IPS-18a (cell line): ENCODE measurements at regions not wholly inside any gene's neighbourhood (a gene's known extent, or its start where the extent isn't known, plus 50 kb on each side); places are given as distances from the start of the nearest gene placed in this dataset.
"Not testable (repeated sequence)": the region's sequence is repeated elsewhere in the genome, so short reads cannot be mapped to it uniquely, and the experiment has no call there.

ENCODE experiments used
- H3K27ac ChIP-seq: one replicate; pipeline ENCODE4 v1.5.1; 2013; ENCODE audit warnings: low read length
- H3K27me3 ChIP-seq: one replicate; pipeline ENCODE4 v1.6.1; 2013; ENCODE audit warnings: mild to moderate bottlenecking, low read length; ENCODE audit not compliant: control insufficient read depth, insufficient read depth
- H3K36me3 ChIP-seq: one replicate; pipeline ENCODE4 v1.6.1; 2013; ENCODE audit warnings: low read depth, low read length; ENCODE audit not compliant: control insufficient read depth
- H3K4me1 ChIP-seq: one replicate; pipeline ENCODE4 v1.6.1; 2013; ENCODE audit warnings: low read depth, low read length; ENCODE audit not compliant: control insufficient read depth
- H3K4me3 ChIP-seq: one replicate; pipeline ENCODE4 v1.5.1; 2013; ENCODE audit warnings: low read length
- H3K9ac ChIP-seq: one replicate; pipeline ENCODE4 v1.6.1; 2013; ENCODE audit warnings: mild to moderate bottlenecking, low read length, moderate library complexity
- H3K9me3 ChIP-seq: one replicate; pipeline ENCODE4 v1.6.1; 2013; ENCODE audit warnings: low read depth, low read length; ENCODE audit not compliant: control insufficient read depth

DNA sequence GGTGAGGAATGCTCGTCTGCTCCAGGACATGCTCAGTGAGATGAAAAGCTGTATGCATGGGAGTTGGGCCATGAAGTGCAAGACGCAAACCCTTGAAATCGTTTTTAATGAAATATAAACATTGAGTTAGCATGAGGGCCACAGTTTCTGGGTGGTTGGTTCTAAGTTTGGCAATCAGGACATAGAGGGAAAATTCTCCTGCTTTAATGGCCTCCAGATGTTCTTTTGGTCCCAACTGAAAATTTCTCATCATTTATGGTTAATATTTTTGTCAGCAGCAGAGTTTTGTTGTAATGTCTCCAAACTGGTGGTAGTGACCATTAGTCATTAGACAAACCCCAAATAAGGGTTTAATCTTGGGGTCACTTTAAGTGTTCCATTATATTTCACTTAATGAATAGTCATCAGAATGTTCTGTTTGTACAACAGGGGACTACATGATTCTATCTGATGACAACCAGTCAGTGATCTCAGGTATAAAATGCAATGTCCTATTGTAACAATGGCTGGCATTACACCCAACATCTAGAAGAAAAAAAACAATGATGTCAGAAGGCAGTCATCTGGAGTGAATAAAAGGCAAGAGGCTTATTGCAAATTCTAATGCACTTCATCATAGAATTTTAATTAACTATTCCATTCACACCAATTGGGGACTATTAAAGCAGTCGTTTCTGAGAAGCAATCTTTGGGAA is 197.4 kb downstream of the JCAD start:
- no peak overlapping the region for H3K9ac ChIP-seq
- H3K27me3 ChIP-seq: no peaks in the 10 kb centered on the region
- H3K4me3 ChIP-seq: no peak overlapping the region
- no peaks in the 10 kb centered on the region for H3K36me3 ChIP-seq
- H3K4me1 ChIP-seq: no peaks in the 10 kb centered on the region
- no peaks in the 10 kb centered on the region for H3K9me3 ChIP-seq
- H3K27ac ChIP-seq: no peak overlapping the region

DNA sequence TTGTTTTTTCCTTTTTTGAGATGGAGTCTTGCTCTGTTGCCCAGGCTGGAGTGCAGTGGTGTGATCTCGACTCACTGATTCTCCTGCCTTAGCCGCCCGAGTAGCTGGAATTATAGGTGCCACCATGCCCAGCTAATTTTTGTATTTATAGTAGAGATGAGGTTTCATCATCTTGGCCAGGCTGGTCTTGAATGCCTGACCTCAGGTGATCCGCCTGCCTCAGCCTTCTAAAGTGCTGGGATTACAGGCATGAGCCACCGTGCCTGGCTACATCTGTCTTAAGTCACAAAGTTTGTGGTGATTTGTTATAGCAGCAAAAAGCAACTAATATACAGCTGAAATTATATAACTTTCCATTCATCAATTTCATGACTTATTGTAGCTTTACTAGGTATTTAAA is 198.2 kb downstream of the JCAD start:
- H3K36me3 ChIP-seq, H3K9me3 ChIP-seq, H3K4me1 ChIP-seq, H3K27ac ChIP-seq, H3K4me3 ChIP-seq, H3K27me3 ChIP-seq, H3K9ac ChIP-seq: not testable (repeated sequence)

DNA sequence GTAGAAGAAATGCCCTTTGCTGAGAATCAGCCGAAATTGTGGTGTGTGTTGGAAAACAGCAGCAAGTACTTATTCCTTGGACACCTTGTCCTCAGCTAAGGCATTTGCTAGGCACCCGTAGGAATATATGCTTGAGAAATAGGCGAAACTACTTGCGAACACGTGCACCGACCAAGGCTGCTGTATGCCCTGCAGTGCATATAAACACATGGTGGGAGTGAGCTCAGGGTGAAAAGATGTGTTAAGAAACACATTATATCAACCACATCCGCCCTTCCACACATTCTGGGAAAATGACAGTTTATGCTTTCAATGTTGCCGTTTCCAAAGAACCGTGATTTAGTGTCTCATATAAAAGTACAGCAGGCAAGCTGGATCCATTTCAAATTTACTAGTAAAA is 199.2 kb downstream of the JCAD start:
- Histone ChIP-seq H3K4me3 (no peak overlapping the region), H3K9ac (no peak overlapping the region), H3K9me3 (no peaks in the 10 kb centered on the region), H3K36me3 (no peaks in the 10 kb centered on the region), H3K4me1 (no peaks in the 10 kb centered on the region), H3K27me3 (no peaks in the 10 kb centered on the region), H3K27ac (no peak overlapping the region)

DNA sequence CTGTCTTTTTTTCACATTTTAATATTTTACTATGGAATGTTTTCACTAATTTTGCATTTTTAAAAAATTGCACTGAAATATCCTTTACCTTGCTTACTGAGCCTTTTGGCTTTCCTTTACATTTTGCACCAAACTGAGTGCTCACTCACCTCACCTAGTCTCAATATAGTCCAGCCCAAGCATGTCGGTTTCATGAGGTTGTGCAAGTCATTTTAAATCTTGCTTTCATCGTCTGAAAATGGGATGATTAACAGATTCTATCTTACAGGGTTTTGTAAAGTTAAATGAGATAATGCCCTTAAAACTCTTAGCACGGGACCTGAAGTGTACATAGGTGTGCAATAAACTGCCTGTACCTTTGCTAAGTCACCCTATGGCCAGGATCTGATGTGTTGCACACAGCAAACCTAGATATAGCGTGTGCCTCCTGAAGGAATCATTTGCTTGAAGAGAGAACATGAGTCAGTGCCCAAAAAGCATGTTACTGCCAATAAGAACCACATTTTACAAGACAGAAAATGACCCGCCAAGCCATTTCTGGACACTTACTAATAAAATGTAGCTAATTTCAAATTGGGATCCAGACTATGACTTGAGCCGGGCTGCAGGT is 199.8 kb downstream of the JCAD start:
- Histone ChIP-seq H3K27me3 (no peaks in the 10 kb centered on the region), H3K4me1 (no peaks in the 10 kb centered on the region), H3K36me3 (no peaks in the 10 kb centered on the region), H3K27ac (no peak overlapping the region), H3K9me3 (no peaks in the 10 kb centered on the region), H3K4me3 (no peak overlapping the region), H3K9ac (no peak overlapping the region)

DNA sequence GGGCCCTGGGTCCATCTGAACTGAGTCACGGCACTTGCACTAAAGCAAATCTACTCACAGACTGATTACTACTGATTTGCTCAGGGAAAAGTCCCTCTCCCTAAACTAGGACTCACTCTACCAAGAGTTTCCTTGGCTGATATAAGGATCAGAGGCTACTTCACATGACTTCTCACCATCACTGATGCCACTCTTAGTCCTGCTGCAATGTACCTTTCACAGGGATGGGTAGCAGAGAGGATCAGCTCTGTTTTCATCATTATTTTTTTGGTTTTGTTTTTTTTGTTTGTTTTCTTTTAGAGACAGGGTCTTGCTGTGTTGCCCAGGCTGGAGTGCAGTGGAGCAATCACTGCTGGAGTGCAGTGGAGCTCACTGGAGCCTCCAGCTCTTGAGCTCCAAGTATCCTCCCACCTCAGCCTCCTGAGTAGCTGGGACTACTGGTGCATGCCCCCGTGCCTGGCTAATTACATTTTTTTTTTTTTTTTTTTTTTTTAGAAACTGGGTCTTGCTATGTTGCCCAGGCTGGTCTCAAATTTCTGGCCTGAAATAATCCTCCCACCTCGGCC is 200.6 kb downstream of the JCAD start:
- H3K27ac ChIP-seq: no peak overlapping the region
- no peak overlapping the region for H3K9ac ChIP-seq
- H3K36me3 ChIP-seq: no peaks in the 10 kb centered on the region
- no peaks in the 10 kb centered on the region for H3K9me3 ChIP-seq
- H3K4me1 ChIP-seq: no peaks in the 10 kb centered on the region
- H3K4me3 ChIP-seq: no peak overlapping the region
- H3K27me3 ChIP-seq: no peaks in the 10 kb centered on the region

DNA sequence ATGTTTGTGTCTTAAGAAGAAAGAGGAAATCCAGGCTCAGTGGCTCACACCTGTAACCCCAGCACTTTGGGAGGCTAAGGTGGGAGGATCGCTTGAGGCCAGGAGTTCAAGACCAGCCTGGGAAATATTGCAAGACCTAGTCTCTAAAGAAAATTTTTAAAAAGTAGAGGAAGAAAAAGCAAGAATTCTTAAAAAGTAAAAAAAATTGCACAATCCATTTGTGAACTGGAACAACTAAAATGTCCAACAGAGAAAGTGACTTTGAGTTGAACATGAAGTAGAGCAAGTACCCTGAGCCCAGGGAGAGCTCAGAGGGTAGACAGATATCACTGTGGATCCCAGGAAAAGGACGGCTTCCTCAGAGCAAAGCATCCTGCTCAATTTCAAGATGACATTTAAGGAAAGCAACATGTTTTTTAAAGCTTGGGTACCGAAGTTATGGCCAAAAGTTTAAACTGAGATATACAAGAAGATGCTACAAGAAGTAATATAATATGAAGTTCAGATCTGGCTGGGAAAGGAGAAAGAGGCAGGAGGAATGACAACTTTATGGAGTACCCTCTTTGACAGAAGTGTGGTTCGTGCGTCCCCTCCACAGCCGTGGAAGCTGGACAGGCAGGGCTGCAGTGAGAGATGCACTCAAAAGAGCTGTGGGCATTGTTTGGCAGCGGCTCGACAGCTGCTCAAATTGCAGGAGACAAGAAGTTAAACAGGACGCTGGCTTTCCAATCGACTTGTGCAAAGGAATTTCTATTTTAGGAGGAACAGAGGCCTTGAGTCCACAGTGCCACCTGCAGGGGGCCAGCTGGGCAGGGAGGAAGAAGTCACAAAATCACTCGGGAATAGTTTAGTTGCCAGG is 201.3 kb downstream of the JCAD start:
- H3K4me3 ChIP-seq: no peak overlapping the region

DNA sequence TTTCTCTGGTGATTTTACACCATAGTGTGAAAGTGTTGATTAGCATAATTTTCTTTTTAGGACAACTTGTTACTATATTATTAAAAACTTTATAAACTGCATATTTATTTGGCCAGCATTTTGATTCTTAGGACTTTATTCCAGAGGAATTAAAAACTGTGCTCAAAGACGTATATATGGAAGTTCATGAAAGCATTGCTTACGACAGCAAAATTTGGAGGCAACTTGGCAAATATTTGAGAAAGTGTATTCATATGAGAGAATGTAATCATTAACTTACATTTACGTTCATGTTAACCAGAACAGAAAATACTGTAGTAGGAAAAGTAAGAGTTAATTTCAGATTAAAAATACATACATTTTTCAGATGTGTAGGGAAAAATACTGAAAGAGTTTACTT is 203.1 kb downstream of the JCAD start:
- H3K9ac ChIP-seq: no peak overlapping the region
- H3K27ac ChIP-seq: no peak overlapping the region
- no peaks in the 10 kb centered on the region for H3K27me3 ChIP-seq
- no peaks in the 10 kb centered on the region for H3K9me3 ChIP-seq
- no peak overlapping the region for H3K4me3 ChIP-seq
- no peaks in the 10 kb centered on the region for H3K4me1 ChIP-seq
- H3K36me3 ChIP-seq: no peaks in the 10 kb centered on the region

More for the DNA sequence above, 201.3 kb downstream of the JCAD start:
- Histone ChIP-seq H3K9ac (no peak overlapping the region), H3K36me3 (no peaks in the 10 kb centered on the region), H3K4me1 (no peaks in the 10 kb centered on the region), H3K27ac (no peak overlapping the region), H3K27me3 (no peaks in the 10 kb centered on the region), H3K9me3 (no peaks in the 10 kb centered on the region)

DNA sequence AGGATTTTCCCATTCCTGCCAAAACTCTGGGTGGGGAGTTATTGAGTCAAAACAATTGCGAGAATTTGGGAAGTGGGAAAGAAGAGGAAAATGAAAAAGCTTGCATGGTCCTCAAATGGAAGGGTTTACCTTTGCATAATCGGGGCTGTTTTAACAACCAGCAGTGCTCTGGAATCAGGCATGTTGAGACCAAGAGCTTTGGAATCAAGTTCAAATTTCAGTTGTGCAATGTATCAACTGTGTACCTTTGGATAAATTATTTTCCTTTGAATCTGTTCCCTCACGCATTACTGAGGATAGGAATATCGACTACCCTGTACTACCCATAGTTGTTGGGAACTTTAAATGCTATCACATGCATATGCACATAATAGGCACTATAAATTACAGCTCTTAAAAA is 205.5 kb downstream of the JCAD start:
- H3K36me3 ChIP-seq: no peaks in the 10 kb centered on the region
- no peaks in the 10 kb centered on the region for H3K27me3 ChIP-seq
- H3K9ac ChIP-seq: no peak overlapping the region
- no peaks in the 10 kb centered on the region for H3K4me1 ChIP-seq
- H3K9me3 ChIP-seq: no peaks in the 10 kb centered on the region
- H3K4me3 ChIP-seq: no peak overlapping the region
- H3K27ac ChIP-seq: no peak overlapping the region

DNA sequence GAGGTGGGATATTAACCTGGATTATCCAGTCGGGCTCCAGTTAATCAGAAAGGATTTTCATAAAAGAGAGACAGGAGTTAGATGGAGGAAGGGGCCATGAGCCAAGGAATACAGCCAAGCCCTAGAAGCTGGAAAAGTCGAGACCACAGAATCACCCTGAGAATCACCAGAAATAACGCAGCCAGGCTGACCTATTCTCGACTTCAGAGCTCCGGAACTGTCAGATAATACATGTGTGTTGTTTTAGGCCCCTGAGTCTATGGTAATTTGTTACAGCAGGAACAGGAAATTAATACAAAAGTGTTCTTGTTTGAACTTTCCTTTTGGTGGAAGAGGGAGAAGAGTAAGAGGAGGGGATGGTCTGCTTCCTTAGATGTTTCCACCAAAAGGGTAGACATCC is 208.1 kb downstream of the JCAD start:
- H3K27me3 ChIP-seq: no peaks in the 10 kb centered on the region
- no peaks in the 10 kb centered on the region for H3K4me1 ChIP-seq
- no peaks in the 10 kb centered on the region for H3K9me3 ChIP-seq
- no peak overlapping the region for H3K27ac ChIP-seq
- no peak overlapping the region for H3K4me3 ChIP-seq
- H3K9ac ChIP-seq: no peak overlapping the region
- no peaks in the 10 kb centered on the region for H3K36me3 ChIP-seq

DNA sequence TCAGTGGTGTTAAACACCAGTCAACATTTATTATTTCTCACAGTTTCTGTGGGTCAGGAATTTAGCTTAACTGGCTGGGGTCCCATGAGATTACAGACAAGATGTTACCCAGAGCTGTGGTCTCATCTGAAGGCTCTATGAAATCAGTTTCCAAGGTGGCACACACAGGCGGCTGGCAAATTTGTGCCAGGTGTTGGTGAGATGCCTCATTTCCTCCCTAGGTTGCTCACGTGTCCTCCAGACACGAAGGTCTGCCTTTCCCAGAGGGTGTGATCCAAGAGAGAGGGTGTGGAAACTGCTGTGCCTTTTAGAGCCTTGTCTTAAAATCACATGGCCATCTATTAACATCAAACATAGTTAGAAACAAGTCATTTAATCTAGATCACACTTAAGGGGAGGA is 209.0 kb downstream of the JCAD start:
- H3K27me3 ChIP-seq: no peaks in the 10 kb centered on the region
- H3K9ac ChIP-seq: no peak overlapping the region
- no peaks in the 10 kb centered on the region for H3K4me1 ChIP-seq
- no peak overlapping the region for H3K4me3 ChIP-seq
- H3K27ac ChIP-seq: no peak overlapping the region
- no peaks in the 10 kb centered on the region for H3K36me3 ChIP-seq
- H3K9me3 ChIP-seq: no peaks in the 10 kb centered on the region

DNA sequence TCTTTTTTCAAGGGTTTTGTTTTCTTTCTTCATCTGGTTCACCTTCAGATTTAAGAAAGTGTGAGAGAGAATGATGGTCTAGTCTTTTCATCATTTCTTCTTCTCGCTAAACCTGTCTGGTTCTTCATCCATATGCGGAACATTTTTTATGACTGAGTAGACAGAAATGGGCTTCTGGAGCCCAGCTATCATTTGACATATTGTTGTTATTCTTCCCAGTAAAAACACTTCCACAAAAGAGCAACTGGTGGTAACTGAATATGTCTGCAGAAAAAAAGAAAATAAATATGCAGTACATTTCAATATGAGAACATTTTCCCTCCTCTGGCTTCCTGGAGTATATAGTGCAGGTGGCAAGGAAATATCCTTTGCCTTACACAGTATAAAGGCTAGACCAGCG is 209.5 kb downstream of the JCAD start:
- no peak overlapping the region for H3K9ac ChIP-seq
- H3K36me3 ChIP-seq: no peaks in the 10 kb centered on the region
- no peak overlapping the region for H3K27ac ChIP-seq
- no peaks in the 10 kb centered on the region for H3K27me3 ChIP-seq
- H3K4me1 ChIP-seq: no peaks in the 10 kb centered on the region
- H3K9me3 ChIP-seq: no peaks in the 10 kb centered on the region
- no peak overlapping the region for H3K4me3 ChIP-seq
